Ishikawa (cell line): ENCODE measurements at regions not wholly inside any gene's neighbourhood (a gene's known extent, or its start where the extent isn't known, plus 50 kb on each side); places are given as distances from the start of the nearest gene placed in this dataset.

Source experiments
- CEBPB ChIP-seq: IDR thresholded peaks from 2 replicates; pipeline ENCODE4 v1.6.1; 2012
- CREB1 ChIP-seq: IDR thresholded peaks from 2 replicates; pipeline ENCODE4 v1.6.1; 2012; ENCODE audit warnings: low read depth
- EGR1 ChIP-seq: IDR thresholded peaks from 2 replicates; pipeline ENCODE4 v1.6.1; 2012
- EP300 ChIP-seq: IDR thresholded peaks from 2 replicates; pipeline ENCODE4 v1.6.1; 2012; ENCODE audit warnings: borderline replicate concordance
- FOXM1 ChIP-seq: IDR thresholded peaks from 2 replicates; pipeline ENCODE4 v1.6.1; 2012; ENCODE audit warnings: low read depth, borderline replicate concordance
- NFIC ChIP-seq: IDR thresholded peaks from 2 replicates; pipeline ENCODE4 v1.6.1; 2012
- RAD21 ChIP-seq: IDR thresholded peaks from 2 replicates; pipeline ENCODE4 v1.6.1; 2012; ENCODE audit warnings: low read depth
- TAF1 ChIP-seq: IDR thresholded peaks from 2 replicates; pipeline ENCODE4 v1.6.1; 2012; ENCODE audit warnings: low read depth, mild to moderate bottlenecking
- TCF12 ChIP-seq: IDR thresholded peaks from 2 replicates; pipeline ENCODE4 v1.6.1; 2012; ENCODE audit warnings: low read depth
- TEAD4 ChIP-seq: IDR thresholded peaks from 2 replicates; pipeline ENCODE4 v1.6.1; 2012
- YY1 ChIP-seq: IDR thresholded peaks from 2 replicates; pipeline ENCODE4 v1.6.1; 2012; ENCODE audit warnings: low read depth
- ZBTB7A ChIP-seq: IDR thresholded peaks from 2 replicates; pipeline ENCODE4 v1.6.1; 2012; ENCODE audit warnings: low read depth
- TF ChIP-seq, protein P1 (sequence below): IDR thresholded peaks from 2 replicates; pipeline ENCODE4 v1.6.1; 2012
- TF ChIP-seq, protein P2 (sequence below): IDR thresholded peaks from 2 replicates; pipeline ENCODE4 v1.6.1; 2012; ENCODE audit warnings: low read depth, mild to moderate bottlenecking
- TF ChIP-seq, protein P3 (sequence below): IDR thresholded peaks from 2 replicates; pipeline ENCODE4 v1.6.1; 2012

DNA sequence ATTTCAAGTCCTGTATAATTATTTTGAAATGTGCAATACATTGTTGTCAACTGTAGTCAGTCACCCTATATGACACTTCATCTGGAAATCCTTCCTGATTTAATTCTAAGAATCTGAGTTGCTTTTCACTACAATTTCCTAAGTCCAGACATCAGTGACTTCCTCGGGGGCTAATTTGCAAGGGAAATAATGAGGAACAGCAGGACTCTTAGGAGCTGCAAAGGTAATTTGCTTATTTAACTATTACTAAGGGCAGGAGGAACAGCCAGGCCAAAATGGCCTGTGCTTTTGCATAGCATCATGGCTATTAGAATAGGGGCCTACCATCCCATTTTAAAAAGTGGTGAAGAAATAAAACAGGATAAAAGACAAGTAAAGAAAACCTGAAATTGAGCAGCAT is 178.8 kb downstream of the MC4R start:
- TF ChIP-seq FOXM1 (no peak), NFIC (no peak), EP300 (no peak), TEAD4 (no peak), ZBTB7A (no peak), CEBPB (no peak), YY1 (no peak), TAF1 (no peak), EGR1 (no peak), TCF12 (no peak), CREB1 (no peak), RAD21 (no peak)
- TF ChIP-seq, protein P1, sequence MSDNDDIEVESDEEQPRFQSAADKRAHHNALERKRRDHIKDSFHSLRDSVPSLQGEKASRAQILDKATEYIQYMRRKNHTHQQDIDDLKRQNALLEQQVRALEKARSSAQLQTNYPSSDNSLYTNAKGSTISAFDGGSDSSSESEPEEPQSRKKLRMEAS = no peak
- TF ChIP-seq, protein P2, sequence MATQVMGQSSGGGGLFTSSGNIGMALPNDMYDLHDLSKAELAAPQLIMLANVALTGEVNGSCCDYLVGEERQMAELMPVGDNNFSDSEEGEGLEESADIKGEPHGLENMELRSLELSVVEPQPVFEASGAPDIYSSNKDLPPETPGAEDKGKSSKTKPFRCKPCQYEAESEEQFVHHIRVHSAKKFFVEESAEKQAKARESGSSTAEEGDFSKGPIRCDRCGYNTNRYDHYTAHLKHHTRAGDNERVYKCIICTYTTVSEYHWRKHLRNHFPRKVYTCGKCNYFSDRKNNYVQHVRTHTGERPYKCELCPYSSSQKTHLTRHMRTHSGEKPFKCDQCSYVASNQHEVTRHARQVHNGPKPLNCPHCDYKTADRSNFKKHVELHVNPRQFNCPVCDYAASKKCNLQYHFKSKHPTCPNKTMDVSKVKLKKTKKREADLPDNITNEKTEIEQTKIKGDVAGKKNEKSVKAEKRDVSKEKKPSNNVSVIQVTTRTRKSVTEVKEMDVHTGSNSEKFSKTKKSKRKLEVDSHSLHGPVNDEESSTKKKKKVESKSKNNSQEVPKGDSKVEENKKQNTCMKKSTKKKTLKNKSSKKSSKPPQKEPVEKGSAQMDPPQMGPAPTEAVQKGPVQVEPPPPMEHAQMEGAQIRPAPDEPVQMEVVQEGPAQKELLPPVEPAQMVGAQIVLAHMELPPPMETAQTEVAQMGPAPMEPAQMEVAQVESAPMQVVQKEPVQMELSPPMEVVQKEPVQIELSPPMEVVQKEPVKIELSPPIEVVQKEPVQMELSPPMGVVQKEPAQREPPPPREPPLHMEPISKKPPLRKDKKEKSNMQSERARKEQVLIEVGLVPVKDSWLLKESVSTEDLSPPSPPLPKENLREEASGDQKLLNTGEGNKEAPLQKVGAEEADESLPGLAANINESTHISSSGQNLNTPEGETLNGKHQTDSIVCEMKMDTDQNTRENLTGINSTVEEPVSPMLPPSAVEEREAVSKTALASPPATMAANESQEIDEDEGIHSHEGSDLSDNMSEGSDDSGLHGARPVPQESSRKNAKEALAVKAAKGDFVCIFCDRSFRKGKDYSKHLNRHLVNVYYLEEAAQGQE = no peak
- TF ChIP-seq, protein P3, sequence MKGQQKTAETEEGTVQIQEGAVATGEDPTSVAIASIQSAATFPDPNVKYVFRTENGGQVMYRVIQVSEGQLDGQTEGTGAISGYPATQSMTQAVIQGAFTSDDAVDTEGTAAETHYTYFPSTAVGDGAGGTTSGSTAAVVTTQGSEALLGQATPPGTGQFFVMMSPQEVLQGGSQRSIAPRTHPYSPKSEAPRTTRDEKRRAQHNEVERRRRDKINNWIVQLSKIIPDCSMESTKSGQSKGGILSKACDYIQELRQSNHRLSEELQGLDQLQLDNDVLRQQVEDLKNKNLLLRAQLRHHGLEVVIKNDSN = no peak

DNA sequence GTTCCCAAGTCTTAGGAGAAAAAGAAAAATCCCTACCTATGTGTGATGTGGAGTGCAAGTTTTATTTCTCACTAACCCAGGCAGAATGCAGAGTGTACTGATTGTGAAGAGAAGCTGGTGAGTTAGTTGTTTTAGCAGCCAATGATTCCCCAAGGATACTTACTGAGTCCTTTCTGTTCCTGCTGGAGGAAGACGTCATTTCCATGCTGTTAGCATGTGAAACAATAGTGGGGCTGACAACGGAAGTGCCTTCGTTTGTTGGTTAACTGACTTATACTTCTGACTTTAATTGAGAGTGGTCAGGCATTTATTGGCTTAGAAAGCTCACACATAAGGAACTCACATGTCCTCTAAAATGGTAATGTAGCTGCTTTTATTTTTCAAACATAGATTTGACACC is 180.6 kb downstream of the MC4R start:
- TF ChIP-seq RAD21 (no peak), FOXM1 (no peak), NFIC (no peak), CEBPB (no peak), TCF12 (no peak), TEAD4 (no peak), ZBTB7A (no peak)
- TF ChIP-seq, protein P1 = no peak

DNA sequence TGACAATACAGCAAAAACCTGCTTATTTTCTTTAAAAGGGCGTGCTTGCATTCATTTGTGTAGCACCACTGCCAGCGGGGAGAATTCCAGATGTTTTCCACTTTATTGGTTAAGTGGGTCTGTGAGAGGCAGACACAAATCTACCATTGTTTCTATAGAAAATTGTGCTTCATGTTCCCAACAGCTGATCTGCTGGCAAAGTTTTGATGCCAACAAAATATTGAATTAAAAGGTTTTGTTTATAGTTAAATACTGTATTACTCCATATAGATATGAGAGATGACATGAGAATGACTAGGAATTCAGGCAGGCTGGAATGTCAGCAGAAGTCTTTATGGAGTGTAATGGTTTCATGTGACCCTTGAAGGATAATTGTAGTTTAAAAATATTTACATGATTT is 182.7 kb downstream of the MC4R start:
- TF ChIP-seq TAF1 = no peak
- TF ChIP-seq, protein P3 = no peak

DNA sequence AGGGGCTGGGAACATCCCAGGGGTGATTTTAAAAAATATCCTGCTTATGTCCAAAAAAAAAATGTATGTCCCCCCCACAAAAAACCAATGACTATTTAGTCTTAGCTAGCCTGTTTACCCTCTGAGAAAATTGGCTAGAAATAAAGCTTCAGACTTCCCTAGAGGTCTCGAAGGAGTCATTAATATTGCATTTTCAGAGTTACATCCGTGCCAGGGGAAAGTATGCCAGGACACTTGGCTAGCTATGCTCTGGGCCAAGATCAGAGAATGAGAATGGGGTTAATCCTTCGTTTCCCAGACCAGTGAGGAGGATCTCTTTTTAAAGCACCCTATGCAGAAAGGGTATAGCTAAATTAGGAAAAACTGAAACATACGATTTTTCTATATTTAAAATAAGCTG is 183.6 kb downstream of the MC4R start:
- TF ChIP-seq TCF12 (no peak), YY1 (no peak), ZBTB7A (no peak), RAD21 (no peak), CREB1 (no peak), EGR1 (no peak), TEAD4 (no peak), NFIC (no peak), TAF1 (no peak)
- TF ChIP-seq, protein P1 = no peak
- TF ChIP-seq, protein P2 = no peak

DNA sequence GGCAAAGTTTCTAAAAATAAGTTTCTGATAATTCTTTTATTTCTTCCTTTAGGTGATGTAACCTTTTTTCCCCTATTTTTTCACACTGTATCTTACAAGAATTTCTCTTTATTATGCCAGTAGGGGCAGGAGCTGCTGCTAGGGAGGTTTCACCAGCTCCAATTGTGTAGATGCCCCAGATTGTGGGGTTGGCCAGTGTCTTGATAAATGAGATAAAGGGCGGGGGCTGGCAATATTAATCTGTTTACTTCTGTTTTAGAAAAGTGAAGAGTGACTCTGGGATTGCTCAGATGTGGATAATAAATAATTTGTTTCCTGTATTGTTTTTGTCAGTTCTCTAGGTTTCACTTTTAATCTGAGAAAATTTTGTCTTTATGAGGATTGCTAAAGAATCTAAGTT is 190.4 kb downstream of the MC4R start:
- TF ChIP-seq, protein P1 = no peak
- TF ChIP-seq CEBPB = no peak
- TF ChIP-seq YY1 = no peak
- no peak for TF ChIP-seq FOXM1
- no peak for TF ChIP-seq EP300
- no peak for TF ChIP-seq TAF1
- no peak for TF ChIP-seq EGR1
- TF ChIP-seq CREB1 = no peak
- TF ChIP-seq RAD21 = no peak
- no peak for TF ChIP-seq TEAD4
- TF ChIP-seq, protein P3 = no peak
- TF ChIP-seq TCF12 = no peak
- TF ChIP-seq ZBTB7A = no peak
- TF ChIP-seq, protein P2 = no peak
- no peak for TF ChIP-seq NFIC
